HG03432 (cell line): ENCODE measurements at regions not wholly inside any gene's neighbourhood (a gene's known extent, or its start where the extent isn't known, plus 50 kb on each side); places are given as distances from the start of the nearest gene placed in this dataset.
"Not testable (repeated sequence)": the region's sequence is repeated elsewhere in the genome, so short reads cannot be mapped to it uniquely, and the experiment has no call there.

Experiments
- ATAC-seq: cut with Tn5 transposase; IDR thresholded peaks from one replicate; pipeline ENCODE4 v1.9.1; 2021; ENCODE audit warnings: mild to moderate bottlenecking, moderate library complexity; ENCODE audit not compliant: unreplicated experiment

DNA sequence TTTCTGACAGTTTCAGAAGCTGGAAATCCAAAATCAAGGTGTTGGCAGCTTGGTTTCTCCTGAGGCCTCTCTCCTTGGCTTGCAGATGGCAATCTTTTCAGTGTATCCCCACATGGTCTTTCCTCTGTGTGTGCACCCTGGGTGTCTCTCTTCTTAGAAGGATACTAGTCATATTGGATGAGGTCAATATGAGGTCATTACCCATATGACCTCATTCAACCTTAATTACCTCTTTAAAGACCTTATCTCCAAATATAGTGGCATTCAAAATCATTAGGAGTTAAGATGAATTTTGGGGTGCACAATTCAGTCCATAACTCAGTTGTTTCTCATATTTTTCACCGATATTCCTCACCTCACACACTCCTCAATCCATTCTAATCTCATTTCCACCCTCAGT, 92.4 kb upstream of the TGM3 start:
- ATAC-seq, result no peak

- no peak for ATAC-seq
Measured at GRCh38 chr20:2204021-2204420, 91.8 kb upstream of the TGM3 start.

- ATAC-seq, result peak; percentile 73
Measured at GRCh38 chr20:2206957-2207769, 88.6 kb upstream of the TGM3 start.

DNA sequence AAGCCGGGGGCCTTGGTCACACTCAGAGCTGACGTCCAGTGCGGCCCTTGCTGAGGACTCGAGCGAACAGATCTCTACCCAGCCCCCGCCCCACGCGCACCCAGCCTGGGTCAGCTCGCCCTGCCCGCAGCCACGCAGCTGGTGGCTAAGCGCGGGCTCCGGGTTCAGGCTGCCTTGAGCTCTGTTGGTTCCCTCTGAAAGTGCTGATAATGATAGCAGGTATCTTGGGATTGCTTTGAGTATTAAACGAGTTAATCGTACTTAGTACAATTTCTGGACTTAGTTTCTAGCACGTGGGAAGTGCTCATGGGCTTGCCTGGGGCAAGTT, 88.1 kb upstream of the TGM3 start:
- ATAC-seq, result peak; percentile 22

- no peak for ATAC-seq
Measured at GRCh38 chr20:2208897-2209296, 86.9 kb upstream of the TGM3 start.

- ATAC-seq, result no peak
Measured at GRCh38 chr20:2210646-2211552, 84.9 kb upstream of the TGM3 start.

DNA sequence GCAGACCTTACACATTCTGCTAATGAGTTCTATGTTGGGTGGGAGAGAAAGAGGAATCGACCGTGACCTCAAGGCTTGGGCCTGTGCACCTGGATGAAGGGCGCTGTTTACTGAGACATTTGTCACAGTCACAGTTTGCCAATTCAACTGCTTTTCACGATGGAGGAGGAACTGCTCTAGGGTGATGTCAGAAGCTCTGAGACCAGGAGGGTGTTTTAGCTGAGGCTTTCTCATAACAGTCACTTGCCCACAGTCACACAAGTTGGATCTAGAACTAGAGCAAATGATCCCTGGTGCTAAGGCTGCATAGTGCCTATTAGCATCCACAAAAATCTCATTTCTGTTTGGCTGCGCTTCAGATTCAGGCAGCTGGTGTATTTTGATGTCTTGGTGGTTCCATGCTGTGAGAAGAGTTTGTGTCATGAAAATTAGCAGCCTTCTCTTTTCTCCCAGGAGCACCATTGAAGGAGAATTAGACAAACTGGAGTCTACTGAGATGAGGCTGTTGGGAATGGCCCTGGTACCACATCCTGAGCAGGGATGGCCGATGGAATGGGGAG, 83.3 kb upstream of the TGM3 start:
- ATAC-seq, result no peak

DNA sequence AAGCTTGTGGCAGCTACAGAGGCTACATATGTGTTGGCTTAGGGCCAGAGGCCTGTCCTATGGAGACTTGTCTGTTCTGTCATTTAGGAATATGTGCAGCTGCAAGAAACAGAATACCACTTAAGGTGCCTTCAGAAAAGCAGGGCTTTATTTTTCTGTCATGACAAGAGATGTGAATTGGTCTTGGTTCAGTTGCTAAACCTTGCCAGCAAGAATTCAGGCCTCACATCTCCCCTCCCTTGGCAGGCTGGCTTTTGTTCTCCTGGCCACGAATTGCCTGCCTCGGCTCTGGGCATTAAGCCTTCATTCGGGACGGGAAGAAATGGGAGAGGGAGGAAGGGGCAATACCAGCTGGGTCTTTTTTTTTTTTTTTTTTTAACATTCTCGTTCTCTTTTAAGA, 82.4 kb upstream of the TGM3 start:
- ATAC-seq, result no peak

DNA sequence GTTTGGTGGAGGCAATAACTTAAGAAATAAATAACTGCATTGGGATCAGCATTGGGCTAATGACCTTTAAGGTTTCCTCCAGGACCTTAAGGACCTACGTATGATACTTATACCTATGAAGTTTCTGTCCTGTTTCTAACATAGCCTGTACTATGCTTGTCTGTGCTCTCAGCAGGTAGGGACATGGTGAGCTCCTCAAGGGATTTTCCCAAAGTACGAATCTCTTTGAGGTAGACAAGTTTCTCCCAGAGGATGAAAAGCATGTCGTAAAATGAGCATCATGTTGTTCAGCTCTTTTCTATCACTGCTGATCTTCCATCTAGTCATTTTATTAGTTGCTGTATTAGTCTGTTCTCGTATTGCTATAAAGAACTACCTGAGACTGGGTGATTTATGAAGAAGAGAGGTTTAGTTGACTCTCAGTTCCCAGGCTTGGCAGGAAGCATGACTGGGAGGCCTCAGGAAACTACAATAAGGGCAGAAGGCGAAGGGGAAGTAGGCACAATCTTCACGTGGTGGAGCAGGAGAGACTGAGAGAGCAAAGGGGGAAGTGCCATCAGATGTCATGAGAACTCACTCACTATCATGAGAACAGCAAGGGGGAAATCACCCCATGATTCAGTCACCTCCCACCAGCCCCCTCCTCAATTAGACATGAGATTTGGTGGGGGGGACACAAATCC, 77.8 kb upstream of the TGM3 start:
- ATAC-seq, result peak; percentile 48

DNA sequence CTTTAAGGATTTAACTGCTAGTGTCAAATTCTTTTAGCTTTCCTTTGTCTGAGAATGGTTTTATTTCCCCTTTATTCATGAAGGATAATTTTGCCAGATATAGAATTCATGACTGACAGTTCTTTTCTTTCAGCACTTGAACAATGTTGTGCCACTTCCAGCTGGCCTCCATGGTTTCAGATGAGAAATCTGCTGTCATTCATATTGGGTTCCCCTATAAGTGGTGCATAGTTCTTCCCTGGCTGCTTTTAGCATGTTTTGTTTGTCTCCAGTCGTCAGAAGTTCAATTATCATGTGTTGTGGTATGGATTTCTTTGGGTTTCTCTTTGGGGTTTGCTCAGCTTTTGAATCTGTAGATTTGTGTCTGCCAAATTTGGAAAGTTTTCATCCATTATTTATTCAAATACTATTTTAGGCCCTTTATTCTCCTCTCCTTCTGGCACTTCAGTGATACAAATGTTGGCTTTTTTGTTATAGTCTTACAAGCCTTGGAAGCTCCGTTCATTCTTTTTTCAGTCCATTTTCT, 76.3 kb upstream of the TGM3 start:
- ATAC-seq, result no peak

DNA sequence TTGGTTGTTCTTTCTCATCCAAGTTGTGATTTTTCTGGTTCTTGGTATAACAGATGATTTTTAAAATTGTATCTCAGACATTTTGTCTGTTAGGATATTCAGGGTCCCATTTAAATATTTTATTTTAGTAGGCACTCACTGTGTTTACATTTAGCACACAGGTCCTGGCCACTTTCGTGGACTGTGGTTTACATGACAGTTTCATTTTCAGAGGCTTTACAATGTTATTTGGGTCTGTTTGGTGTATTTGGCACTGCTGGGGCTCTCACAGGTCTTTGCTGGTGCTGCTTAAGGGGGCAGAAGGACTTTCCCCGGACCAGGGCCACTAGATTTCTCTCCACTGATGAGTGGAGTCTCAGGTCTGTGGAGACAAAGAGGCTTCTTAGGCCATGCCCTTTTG, 75.5 kb upstream of the TGM3 start:
- ATAC-seq, result no peak

DNA sequence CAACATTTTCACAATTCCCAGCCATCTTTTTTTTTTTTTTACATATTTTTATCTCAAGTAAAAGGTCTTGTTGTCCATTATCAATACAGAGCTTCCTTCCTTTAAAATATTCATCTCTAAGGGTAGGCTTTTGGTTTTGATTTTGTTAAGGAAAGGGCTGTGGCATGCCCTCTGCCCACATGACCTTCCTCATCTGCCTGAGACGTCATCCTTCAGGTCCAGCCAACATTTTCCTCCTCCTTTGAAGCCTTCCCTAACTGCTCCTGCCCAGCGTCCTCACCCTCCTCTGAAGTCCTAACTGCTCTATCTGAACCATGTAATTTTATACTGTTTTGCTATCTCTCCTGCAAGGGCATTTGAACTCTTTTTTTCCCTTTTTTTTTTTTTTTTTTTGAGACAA, 73.9 kb upstream of the TGM3 start:
- no peak for ATAC-seq

DNA sequence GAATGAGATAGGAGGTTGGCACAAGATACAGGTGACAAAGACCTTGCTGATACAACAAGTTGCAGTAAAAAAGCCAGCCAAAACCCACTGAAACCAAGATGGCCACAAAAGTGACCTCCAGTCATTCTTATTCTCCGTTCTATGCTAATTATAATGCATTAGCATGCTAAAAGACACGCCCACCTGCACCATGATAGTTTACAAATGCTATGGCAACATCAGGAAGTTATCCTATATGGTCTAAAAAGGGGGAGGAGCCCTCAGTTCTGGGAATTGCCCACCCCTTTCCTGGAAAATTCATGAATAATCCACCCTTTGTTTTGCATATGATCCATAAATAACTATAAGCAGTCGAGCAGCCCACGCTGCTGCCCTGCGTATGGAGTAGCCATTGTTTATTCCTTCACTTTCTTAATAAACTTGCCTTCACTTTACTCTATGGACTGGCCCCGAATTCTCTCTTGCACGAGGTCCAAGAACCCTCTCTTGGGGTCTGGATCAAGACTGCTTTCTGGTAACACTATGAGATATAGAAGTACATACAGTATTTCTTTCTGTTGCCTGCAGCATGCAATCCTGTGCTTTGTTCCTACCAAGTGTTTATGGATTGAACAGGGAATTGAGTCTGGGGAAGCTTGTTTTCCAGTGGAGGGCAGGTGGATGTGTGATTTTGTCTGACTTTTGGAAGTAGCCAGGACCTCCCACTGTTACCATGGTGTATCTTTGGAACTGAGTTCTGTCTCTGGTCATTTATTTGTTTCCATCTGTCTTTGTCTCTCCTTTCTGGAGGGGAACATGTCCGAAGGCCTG, 72.0 kb upstream of the TGM3 start:
- no peak for ATAC-seq

- ATAC-seq, result no peak
Measured at GRCh38 chr20:2224368-2224639, 71.5 kb upstream of the TGM3 start.

- not testable (repeated sequence) for ATAC-seq
Measured at GRCh38 chr20:2227285-2227684, 68.5 kb upstream of the TGM3 start.

DNA sequence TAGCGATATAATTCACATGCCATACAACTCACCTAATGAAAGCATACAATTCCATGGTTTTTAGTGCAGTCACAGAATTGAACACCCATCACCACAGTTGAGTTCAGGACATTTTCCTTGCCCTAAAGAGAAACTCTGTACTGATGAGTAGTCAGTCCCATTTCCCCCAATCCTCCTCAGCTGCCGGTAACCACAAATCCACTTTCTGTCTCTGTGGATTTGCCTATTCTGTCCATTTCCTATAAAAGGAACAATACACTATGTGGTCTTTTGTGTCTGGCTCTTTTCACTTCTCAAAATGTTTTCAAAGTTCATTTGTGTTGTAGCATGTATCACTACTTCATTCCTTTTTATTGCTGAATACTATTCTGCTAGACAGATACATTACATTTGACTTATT, 67.9 kb upstream of the TGM3 start:
- no peak for ATAC-seq

GRCh38 chr20:2228926-2229325, 66.9 kb upstream of the TGM3 start:
- ATAC-seq, result no peak

DNA sequence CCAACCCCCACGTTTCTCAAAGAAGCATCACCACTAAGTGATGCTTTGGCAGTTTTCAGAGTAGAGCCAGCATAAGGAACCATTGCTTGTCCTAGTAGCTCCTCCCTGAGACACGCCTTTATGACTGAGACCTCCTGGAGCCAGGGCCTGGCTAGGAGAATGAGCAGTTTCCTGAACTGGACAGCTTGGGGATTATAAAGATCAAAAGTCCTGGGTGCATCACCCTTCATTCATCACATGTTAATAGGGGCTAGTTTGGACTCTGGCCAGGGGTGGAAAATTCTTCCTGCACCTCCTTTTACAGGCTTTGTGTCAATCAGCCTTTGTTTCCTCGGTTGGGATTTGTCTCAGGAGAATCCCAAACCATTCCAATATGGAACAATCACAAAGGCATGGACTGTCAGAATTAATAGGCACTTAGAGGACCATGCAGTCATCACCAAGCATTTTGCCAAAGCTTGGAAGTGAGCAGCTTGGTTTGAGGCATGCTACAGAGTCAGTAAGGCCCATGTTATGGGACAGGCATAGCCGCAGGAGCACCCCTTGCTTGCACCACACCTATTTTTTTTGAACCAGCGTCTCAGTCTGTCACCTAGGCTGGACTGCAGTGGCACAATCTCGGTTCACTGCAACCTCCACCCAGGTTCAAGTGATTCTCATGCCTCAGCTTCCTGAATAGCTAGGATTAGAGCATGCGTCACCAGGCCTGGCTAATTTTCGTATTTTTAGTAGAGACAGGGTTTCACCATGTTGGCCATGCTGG, 64.9 kb upstream of the TGM3 start:
- no peak for ATAC-seq

DNA sequence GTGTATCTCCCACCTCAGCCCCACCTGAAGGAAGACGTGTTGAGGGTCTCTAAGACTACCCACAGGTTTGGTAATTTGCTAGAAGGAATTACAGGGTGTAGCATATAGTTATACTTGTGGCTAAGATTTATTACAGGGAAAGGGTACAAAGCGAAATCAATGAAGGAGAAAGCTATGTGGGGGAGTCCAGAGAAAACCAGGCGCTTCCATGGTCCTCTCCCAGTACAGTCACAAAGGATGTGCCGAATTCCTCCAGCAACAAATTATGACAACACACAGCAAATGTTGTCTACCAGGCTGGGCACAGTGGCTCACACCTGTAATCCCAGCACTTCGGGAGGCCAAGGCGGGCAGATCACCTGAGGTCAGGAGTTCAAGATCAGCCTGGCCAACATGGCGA, 64.1 kb upstream of the TGM3 start:
- ATAC-seq, result no peak
